Astrocyte (in vitro differentiated cells and primary cell): ENCODE measurements at regions not wholly inside any gene's neighbourhood (a gene's known extent, or its start where the extent isn't known, plus 50 kb on each side); places are given as distances from the start of the nearest gene placed in this dataset.
"Not testable (repeated sequence)": the region's sequence is repeated elsewhere in the genome, so short reads cannot be mapped to it uniquely, and the experiment has no call there.

Experiments
- DNase-seq: peaks from one replicate; pipeline ENCODE4 v3.0.0-alpha.2; 2010; ENCODE audit warnings: low read depth
- FAIRE-seq: peaks from 2 replicates; lab custom pipeline; 2011; peaks lifted over from hg19 to GRCh38; lab: Jason Lieb, UNC
- H2AFZ ChIP-seq: 2 replicates; pipeline ENCODE4 v1.6.0; 2012; ENCODE audit warnings: low read depth, low read length, inconsistent platforms
- H3K27ac ChIP-seq: 2 replicates; pipeline ENCODE4 v1.5.1; 2011; ENCODE audit warnings: low read depth, low read length, inconsistent platforms
- H3K27me3 ChIP-seq: 2 replicates; pipeline ENCODE4 v1.6.0; 2011; ENCODE audit warnings: low read length, inconsistent platforms; ENCODE audit not compliant: insufficient read depth
- H3K36me3 ChIP-seq: 2 replicates; pipeline ENCODE4 v1.5.1; 2011; ENCODE audit warnings: low read length, inconsistent platforms; ENCODE audit not compliant: insufficient read depth
- H3K4me1 ChIP-seq: 2 replicates; pipeline ENCODE4 v1.5.1; 2011; ENCODE audit warnings: low read length, inconsistent platforms; ENCODE audit not compliant: insufficient read depth
- H3K4me2 ChIP-seq: 2 replicates; pipeline ENCODE4 v1.6.0; 2012; ENCODE audit warnings: low read length, inconsistent platforms
- H3K4me3 ChIP-seq: 2 replicates; pipeline ENCODE4 v1.5.1; 2011; ENCODE audit warnings: low read depth, mild to moderate bottlenecking, low read length, inconsistent platforms; ENCODE audit not compliant: insufficient read depth
- H3K79me2 ChIP-seq: 2 replicates; pipeline ENCODE4 v1.6.0; 2012; ENCODE audit warnings: mild to moderate bottlenecking, low read length, inconsistent platforms; ENCODE audit not compliant: insufficient read depth
- H3K9ac ChIP-seq: 2 replicates; pipeline ENCODE4 v1.6.0; 2012; ENCODE audit warnings: mild to moderate bottlenecking, low read length, inconsistent platforms
- H3K9me3 ChIP-seq: 2 replicates; pipeline ENCODE4 v1.5.1; 2012; ENCODE audit warnings: low read depth, mild to moderate bottlenecking, low read length, inconsistent platforms; ENCODE audit not compliant: insufficient read depth
- H4K20me1 ChIP-seq: 2 replicates; pipeline ENCODE4 v1.6.0; 2012; ENCODE audit warnings: low read length, inconsistent platforms; ENCODE audit not compliant: insufficient read depth
- H3K27ac Mint-ChIP-seq: one replicate; pipeline ENCODE4 v1.8.0; 2021; ENCODE audit warnings: mild to moderate bottlenecking, mixed read lengths; ENCODE audit not compliant: unreplicated experiment
- H3K27me3 Mint-ChIP-seq: one replicate; pipeline ENCODE4 v1.8.0; 2021; ENCODE audit warnings: low read depth, mixed read lengths; ENCODE audit not compliant: unreplicated experiment
- H3K36me3 Mint-ChIP-seq: one replicate; pipeline ENCODE4 v1.8.0; 2021; ENCODE audit warnings: low read depth, mixed read lengths; ENCODE audit not compliant: unreplicated experiment
- H3K4me1 Mint-ChIP-seq: one replicate; pipeline ENCODE4 v1.8.0; 2021; ENCODE audit warnings: low read depth, mixed read lengths; ENCODE audit not compliant: unreplicated experiment
- H3K4me3 Mint-ChIP-seq: one replicate; pipeline ENCODE4 v1.8.0; 2021; ENCODE audit warnings: mild to moderate bottlenecking, moderate library complexity, mixed read lengths; ENCODE audit not compliant: unreplicated experiment
- H3K9me3 Mint-ChIP-seq: one replicate; pipeline ENCODE4 v1.8.0; 2021; ENCODE audit warnings: mild to moderate bottlenecking, mixed read lengths; ENCODE audit not compliant: unreplicated experiment
- EZH2 ChIP-seq: IDR thresholded peaks from 2 replicates; pipeline ENCODE4 v1.6.1; 2012; ENCODE audit warnings: mild to moderate bottlenecking, low read length, inconsistent platforms; ENCODE audit not compliant: insufficient read depth
- TF ChIP-seq, protein P1 (sequence below): IDR thresholded peaks from 2 replicates; pipeline ENCODE4 v1.5.1; 2011; ENCODE audit warnings: low read depth, mild to moderate bottlenecking, inconsistent platforms, low read length, moderate library complexity; ENCODE audit not compliant: insufficient read depth

DNA sequence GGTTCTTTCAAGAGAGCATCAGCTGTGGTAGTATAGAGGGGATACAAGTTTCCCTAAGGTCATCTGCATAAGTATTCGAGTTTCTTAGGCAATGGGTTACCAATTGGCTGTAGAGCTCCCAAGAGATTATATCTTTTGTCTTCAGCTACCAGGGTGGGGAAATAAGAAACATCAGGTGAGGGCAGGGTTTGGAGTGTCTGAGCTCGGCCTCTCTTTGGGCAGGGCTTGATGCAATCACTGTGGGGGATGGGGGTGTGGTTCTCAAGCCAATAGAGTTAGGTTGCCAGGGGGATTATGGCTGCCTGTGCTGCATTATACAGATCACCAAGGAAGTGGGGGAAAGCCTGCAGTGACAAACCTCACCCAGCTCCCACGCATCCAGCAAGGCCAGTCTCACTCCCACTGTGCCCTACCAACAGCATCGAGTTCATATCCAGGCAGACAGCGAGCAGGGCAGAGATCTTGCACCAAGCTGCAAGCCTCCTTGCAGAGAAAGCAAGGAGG is 172.1 kb upstream of the MAGEE2 start:
- no peaks in the 10 kb centered on the region for H4K20me1 ChIP-seq
- H3K27ac Mint-ChIP-seq, result no peak overlapping the region
- H2AFZ ChIP-seq, result no peak overlapping the region
- H3K4me1 ChIP-seq, result no peaks in the 10 kb centered on the region
- no peak for DNase-seq
- no peak for TF ChIP-seq EZH2
- TF ChIP-seq, protein P1, sequence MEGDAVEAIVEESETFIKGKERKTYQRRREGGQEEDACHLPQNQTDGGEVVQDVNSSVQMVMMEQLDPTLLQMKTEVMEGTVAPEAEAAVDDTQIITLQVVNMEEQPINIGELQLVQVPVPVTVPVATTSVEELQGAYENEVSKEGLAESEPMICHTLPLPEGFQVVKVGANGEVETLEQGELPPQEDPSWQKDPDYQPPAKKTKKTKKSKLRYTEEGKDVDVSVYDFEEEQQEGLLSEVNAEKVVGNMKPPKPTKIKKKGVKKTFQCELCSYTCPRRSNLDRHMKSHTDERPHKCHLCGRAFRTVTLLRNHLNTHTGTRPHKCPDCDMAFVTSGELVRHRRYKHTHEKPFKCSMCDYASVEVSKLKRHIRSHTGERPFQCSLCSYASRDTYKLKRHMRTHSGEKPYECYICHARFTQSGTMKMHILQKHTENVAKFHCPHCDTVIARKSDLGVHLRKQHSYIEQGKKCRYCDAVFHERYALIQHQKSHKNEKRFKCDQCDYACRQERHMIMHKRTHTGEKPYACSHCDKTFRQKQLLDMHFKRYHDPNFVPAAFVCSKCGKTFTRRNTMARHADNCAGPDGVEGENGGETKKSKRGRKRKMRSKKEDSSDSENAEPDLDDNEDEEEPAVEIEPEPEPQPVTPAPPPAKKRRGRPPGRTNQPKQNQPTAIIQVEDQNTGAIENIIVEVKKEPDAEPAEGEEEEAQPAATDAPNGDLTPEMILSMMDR, result no peak
- H3K36me3 ChIP-seq, result no peaks in the 10 kb centered on the region
- H3K9me3 ChIP-seq, result no peaks in the 10 kb centered on the region
- FAIRE-seq, result no peak
- H3K27ac ChIP-seq, result no peak overlapping the region
- H3K27me3 ChIP-seq, result no peaks in the 10 kb centered on the region
- H3K27me3 Mint-ChIP-seq, result no peaks in the 10 kb centered on the region
- H3K4me1 Mint-ChIP-seq, result no peaks in the 10 kb centered on the region
- no peaks in the 10 kb centered on the region for H3K79me2 ChIP-seq
- H3K4me3 Mint-ChIP-seq, result no peak overlapping the region
- H3K36me3 Mint-ChIP-seq, result no peaks in the 10 kb centered on the region
- no peaks in the 10 kb centered on the region for H3K9me3 Mint-ChIP-seq
- H3K9ac ChIP-seq, result no peak overlapping the region
- no peak overlapping the region for H3K4me2 ChIP-seq
- H3K4me3 ChIP-seq, result no peak overlapping the region

DNA sequence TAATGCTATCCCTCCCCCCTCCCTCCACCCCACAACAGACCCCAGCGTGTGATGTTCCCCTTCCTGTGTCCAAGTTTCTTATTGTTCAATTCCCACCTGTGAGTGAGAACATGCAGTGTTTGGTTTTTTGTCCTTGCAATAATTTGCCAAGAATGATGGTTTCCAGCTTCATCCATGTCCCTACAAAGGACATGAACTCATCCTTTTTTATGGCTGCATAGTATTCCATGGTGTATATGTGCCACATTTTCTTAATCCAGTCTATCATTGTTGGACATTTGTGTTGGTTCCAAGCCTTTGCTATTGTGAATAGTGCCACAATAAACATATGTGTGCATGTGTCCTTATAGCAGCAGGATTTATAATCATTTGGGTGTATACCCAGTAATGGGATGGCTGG is 176.3 kb upstream of the MAGEE2 start:
- not testable (repeated sequence) for H3K27me3 ChIP-seq, DNase-seq, H3K27ac Mint-ChIP-seq, H3K9ac ChIP-seq, H3K9me3 Mint-ChIP-seq, H3K79me2 ChIP-seq, H2AFZ ChIP-seq, H3K9me3 ChIP-seq, H3K36me3 ChIP-seq, H3K4me1 ChIP-seq, H3K27ac ChIP-seq, H3K4me3 ChIP-seq, H3K4me1 Mint-ChIP-seq, H3K27me3 Mint-ChIP-seq, H4K20me1 ChIP-seq, FAIRE-seq, H3K36me3 Mint-ChIP-seq, H3K4me3 Mint-ChIP-seq, H3K4me2 ChIP-seq

DNA sequence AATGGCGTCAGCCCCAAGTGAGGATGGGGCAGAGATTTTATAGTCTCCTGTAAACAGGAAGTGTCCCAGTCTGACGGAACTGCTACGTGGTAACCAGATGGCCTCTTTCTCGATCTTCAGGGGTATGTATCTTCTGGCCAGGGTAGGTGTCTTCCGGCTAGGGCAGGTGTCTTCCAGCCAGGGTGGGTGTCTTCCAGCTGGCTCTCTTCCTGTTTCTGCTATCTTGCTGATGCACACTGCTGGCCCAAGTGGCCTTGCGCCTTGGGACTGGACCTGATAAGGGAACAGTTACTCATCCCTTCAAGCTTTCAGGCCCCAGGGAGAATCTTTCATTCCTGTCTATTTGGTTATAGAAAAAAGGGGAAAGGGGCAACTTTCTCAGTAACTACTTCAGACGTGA is 178.7 kb upstream of the MAGEE2 start:
- FAIRE-seq, result no peak
- Mint-ChIP-seq H3K27me3 (no peaks in the 10 kb centered on the region), H3K27ac (no peak overlapping the region), H3K4me3 (no peak overlapping the region), H3K36me3 (no peaks in the 10 kb centered on the region), H3K9me3 (peaks cover 5% of the 10 kb centered on the region), H3K4me1 (no peaks in the 10 kb centered on the region)
- H3K79me2 ChIP-seq, result no peaks in the 10 kb centered on the region
- H2AFZ ChIP-seq, result no peak overlapping the region
- no peak overlapping the region for H3K4me2 ChIP-seq
- no peaks in the 10 kb centered on the region for H3K36me3 ChIP-seq
- H3K9ac ChIP-seq, result no peak overlapping the region
- no peaks in the 10 kb centered on the region for H3K9me3 ChIP-seq
- DNase-seq, result no peak
- no peaks in the 10 kb centered on the region for H3K4me1 ChIP-seq
- no peaks in the 10 kb centered on the region for H3K27me3 ChIP-seq
- H3K27ac ChIP-seq, result no peak overlapping the region
- H4K20me1 ChIP-seq, result no peaks in the 10 kb centered on the region
- TF ChIP-seq EZH2, result no peak
- TF ChIP-seq, protein P1, result no peak
- no peak overlapping the region for H3K4me3 ChIP-seq
